ENCODE measurements at regions not wholly inside any gene's neighbourhood (a gene's known extent, or its start where the extent isn't known, plus 50 kb on each side); places are given as distances from the start of the nearest gene placed in this dataset.

GRCh38 chr13:108156749-108157148 lies 58.6 kb downstream of the LIG4 start:
- Histone ChIP-seq H4K20me1 (ENCODE audit: insufficient read depth, low read length, poor library complexity, severe bottlenecking) (no peaks in the 10 kb centered on the region), H3F3A (ENCODE audit: low read depth) (no peaks in the 10 kb centered on the region), H3K9ac (ENCODE audit: low read depth, low read length, poor library complexity, severe bottlenecking) (no peak overlapping the region), H3K9me2 (replicated peaks; ENCODE audit: low read depth, low read length) (no peaks in the 10 kb centered on the region), H2AFZ (ENCODE audit: low read length) (no peak overlapping the region), H3K4me2 (ENCODE audit: low read depth, low read length, poor library complexity, severe bottlenecking) (no peak overlapping the region), H3K4me3 (ENCODE audit: low read length, poor library complexity, severe bottlenecking) (no peak overlapping the region), H3K27me3 (ENCODE audit: insufficient read depth, low read length, poor library complexity, severe bottlenecking) (no peaks in the 10 kb centered on the region), H3K79me2 (ENCODE audit: insufficient read depth, low read length) (no peaks in the 10 kb centered on the region), H3K36me3 (ENCODE audit: insufficient read depth, low read length) (no peaks in the 10 kb centered on the region), H3K4me1 (ENCODE audit: insufficient read depth, low read length, poor library complexity, severe bottlenecking) (no peaks in the 10 kb centered on the region), H3K9me3 (ENCODE audit: insufficient read depth, low read depth, low read length) (no peaks in the 10 kb centered on the region; the same call in 1 of the 2 replicates)
- TF ChIP-seq CTCF (conservative IDR thresholded peaks at IDR 0.05; ENCODE audit: low read length): no peak
- TF ChIP-seq EZH2phosphoT487 (IDR thresholded peaks at IDR 0.05; ENCODE audit: borderline replicate concordance): no peak

- H3K4me2 ChIP-seq (ENCODE audit: low read depth, low read length, poor library complexity, severe bottlenecking): no peak overlapping the region
- no peaks in the 10 kb centered on the region for H4K20me1 ChIP-seq (ENCODE audit: insufficient read depth, low read length, poor library complexity, severe bottlenecking)
- no peaks in the 10 kb centered on the region for H3K36me3 ChIP-seq (ENCODE audit: insufficient read depth, low read length)
- H3F3A ChIP-seq (ENCODE audit: low read depth): no peaks in the 10 kb centered on the region
- no peaks in the 10 kb centered on the region for H3K4me1 ChIP-seq (ENCODE audit: insufficient read depth, low read length, poor library complexity, severe bottlenecking)
- H3K9me3 ChIP-seq (ENCODE audit: insufficient read depth, low read depth, low read length): no peaks in the 10 kb centered on the region; the same call in 1 of the 2 replicates
- H3K4me3 ChIP-seq (ENCODE audit: low read length, poor library complexity, severe bottlenecking): no peak overlapping the region
- TF ChIP-seq CTCF (conservative IDR thresholded peaks at IDR 0.05; ENCODE audit: low read length): peak; percentile 89
- no peak for TF ChIP-seq EZH2phosphoT487 (IDR thresholded peaks at IDR 0.05; ENCODE audit: borderline replicate concordance)
- H3K27me3 ChIP-seq (ENCODE audit: insufficient read depth, low read length, poor library complexity, severe bottlenecking): no peaks in the 10 kb centered on the region
- no peak overlapping the region for H3K9ac ChIP-seq (ENCODE audit: low read depth, low read length, poor library complexity, severe bottlenecking)
- no peaks in the 10 kb centered on the region for H3K79me2 ChIP-seq (ENCODE audit: insufficient read depth, low read length)
- no peaks in the 10 kb centered on the region for H3K9me2 ChIP-seq (replicated peaks; ENCODE audit: low read depth, low read length)
- H2AFZ ChIP-seq (ENCODE audit: low read length): no peak overlapping the region
These were observed 59.9 kb downstream of the LIG4 start for GRCh38 chr13:108155185-108156106.

- H3K79me2 ChIP-seq (ENCODE audit: insufficient read depth, low read length): no peaks in the 10 kb centered on the region
- no peak overlapping the region for H3K4me3 ChIP-seq (ENCODE audit: low read length, poor library complexity, severe bottlenecking)
- no peaks in the 10 kb centered on the region for H3K9me2 ChIP-seq (replicated peaks; ENCODE audit: low read depth, low read length)
- no peaks in the 10 kb centered on the region for H3K36me3 ChIP-seq (ENCODE audit: insufficient read depth, low read length)
- H3K4me2 ChIP-seq (ENCODE audit: low read depth, low read length, poor library complexity, severe bottlenecking): no peak overlapping the region
- H3K4me1 ChIP-seq (ENCODE audit: insufficient read depth, low read length, poor library complexity, severe bottlenecking): no peaks in the 10 kb centered on the region
- no peaks in the 10 kb centered on the region for H3K27me3 ChIP-seq (ENCODE audit: insufficient read depth, low read length, poor library complexity, severe bottlenecking)
- H3F3A ChIP-seq (ENCODE audit: low read depth): no peaks in the 10 kb centered on the region
- no peak overlapping the region for H3K9ac ChIP-seq (ENCODE audit: low read depth, low read length, poor library complexity, severe bottlenecking)
- H3K9me3 ChIP-seq (ENCODE audit: insufficient read depth, low read depth, low read length): no peaks in the 10 kb centered on the region; the same call in 1 of the 2 replicates
- H2AFZ ChIP-seq (ENCODE audit: low read length): no peak overlapping the region
- TF ChIP-seq EZH2phosphoT487 (IDR thresholded peaks at IDR 0.05; ENCODE audit: borderline replicate concordance) (no peak), CTCF (conservative IDR thresholded peaks at IDR 0.05; ENCODE audit: low read length) (no peak)
- H4K20me1 ChIP-seq (ENCODE audit: insufficient read depth, low read length, poor library complexity, severe bottlenecking): no peaks in the 10 kb centered on the region
These were observed 60.9 kb downstream of the LIG4 start for GRCh38 chr13:108154421-108154858.
